DOHH2 (cell line): ENCODE measurements at regions not wholly inside any gene's neighbourhood (a gene's known extent, or its start where the extent isn't known, plus 50 kb on each side); places are given as distances from the start of the nearest gene placed in this dataset.

ENCODE experiments used
- H3F3A ChIP-seq: fragments of 200-600 bp; sonication (generic), shearing (Covaris generic); 2 replicates; pipeline ENCODE4 v1.6.0; 2016; ENCODE audit warnings: antibody characterized with exemption, mild to moderate bottlenecking; ENCODE audit not compliant: control insufficient read depth, insufficient read depth
- H3K27ac ChIP-seq: fragments of 200-600 bp; sonication (generic); 2 replicates; pipeline ENCODE4 v1.5.1; 2014; ENCODE audit warnings: low read depth, mild to moderate bottlenecking, low read length, moderate library complexity
- H3K27me3 ChIP-seq: fragments of 200-600 bp; sonication (generic); 2 replicates; pipeline ENCODE4 v1.6.1; 2014; ENCODE audit warnings: mild to moderate bottlenecking, low read length, mixed read lengths; ENCODE audit not compliant: control insufficient read depth
- H3K36me3 ChIP-seq: fragments of 200-600 bp; sonication (generic); 2 replicates; pipeline ENCODE4 v1.6.1; 2014; ENCODE audit warnings: mild to moderate bottlenecking, low read length, moderate library complexity, mixed read lengths; ENCODE audit not compliant: control insufficient read depth
- H3K4me1 ChIP-seq: fragments of 200-600 bp; sonication (generic); 2 replicates; pipeline ENCODE4 v1.6.1; 2014; ENCODE audit warnings: mild to moderate bottlenecking, low read length, mixed read lengths; ENCODE audit not compliant: control insufficient read depth
- H3K4me2 ChIP-seq: fragments of 200-600 bp; sonication (generic); 2 replicates; pipeline ENCODE4 v1.6.0; 2014; ENCODE audit warnings: mild to moderate bottlenecking, low read length, moderate library complexity
- H3K4me3 ChIP-seq: fragments of 200-600 bp; sonication (generic); 2 replicates; pipeline ENCODE4 v1.5.1; 2014; ENCODE audit warnings: mild to moderate bottlenecking, low read length, mixed read lengths
- H3K79me2 ChIP-seq: fragments of 200-600 bp; sonication (generic); 2 replicates; pipeline ENCODE4 v1.6.1; 2014; ENCODE audit warnings: mild to moderate bottlenecking, low read length, mixed read lengths; ENCODE audit not compliant: control insufficient read depth
- H3K9me2 ChIP-seq: fragments of 200-600 bp; sonication (generic); replicated peaks from 2 replicates; pipeline ENCODE4 v1.6.1; 2014; ENCODE audit warnings: mild to moderate bottlenecking, low read length, mixed read lengths; ENCODE audit not compliant: control insufficient read depth
- H3K9me3 ChIP-seq: fragments of 200-600 bp; sonication (generic); 2 replicates; pipeline ENCODE4 v1.6.1; 2014; ENCODE audit warnings: antibody characterized with exemption, low read length, mixed read lengths; ENCODE audit not compliant: control insufficient read depth, insufficient read depth
- H4K20me1 ChIP-seq: fragments of 200-600 bp; sonication (generic); 2 replicates; pipeline ENCODE4 v1.6.0; 2014; ENCODE audit warnings: low read depth, mild to moderate bottlenecking, antibody characterized with exemption, low read length, moderate library complexity; ENCODE audit not compliant: control insufficient read depth, insufficient read depth
- CTCF ChIP-seq: fragments of 200-600 bp; sonication (generic); IDR thresholded peaks from one replicate; pipeline ENCODE4 v1.5.1; 2014; ENCODE audit warnings: antibody characterized with exemption, mild to moderate bottlenecking, low read depth, low read length; ENCODE audit not compliant: poor library complexity, severe bottlenecking
- EZH2phosphoT487 ChIP-seq: fragments of 200-600 bp; sonication (generic); IDR thresholded peaks from 2 replicates; pipeline ENCODE4 v1.6.1; 2017; ENCODE audit warnings: borderline replicate concordance, mild to moderate bottlenecking, antibody characterized with exemption, low read length, moderate library complexity, mixed read lengths

- Histone ChIP-seq H3K79me2 (no peaks in the 10 kb centered on the region), H3K4me3 (no peak overlapping the region), H4K20me1 (no peaks in the 10 kb centered on the region), H3K36me3 (no peaks in the 10 kb centered on the region), H3K9me3 (no peaks in the 10 kb centered on the region), H3F3A (no peaks in the 10 kb centered on the region), H3K4me1 (no peaks in the 10 kb centered on the region), H3K9me2 (no peaks in the 10 kb centered on the region; the same call in 1 of the 2 replicates), H3K4me2 (no peak overlapping the region), H3K27me3 (no peaks in the 10 kb centered on the region), H3K27ac (no peak overlapping the region)
- TF ChIP-seq CTCF (no peak), EZH2phosphoT487 (no peak)
These were observed 313.9 kb downstream of the BMPER start for GRCh38 chr7:34219153-34219718.

- H3K9me3 ChIP-seq, result no peaks in the 10 kb centered on the region
- no peaks in the 10 kb centered on the region for H3K27me3 ChIP-seq
- H3K79me2 ChIP-seq, result no peaks in the 10 kb centered on the region
- no peak overlapping the region for H3K4me3 ChIP-seq
- H3K27ac ChIP-seq, result no peak overlapping the region
- no peaks in the 10 kb centered on the region; the same call in 1 of the 2 replicates for H3K9me2 ChIP-seq
- TF ChIP-seq CTCF (no peak), EZH2phosphoT487 (no peak)
- H3K4me1 ChIP-seq, result no peaks in the 10 kb centered on the region
- no peak overlapping the region for H3K4me2 ChIP-seq
- H3K36me3 ChIP-seq, result no peaks in the 10 kb centered on the region
- H4K20me1 ChIP-seq, result no peaks in the 10 kb centered on the region
- H3F3A ChIP-seq, result no peaks in the 10 kb centered on the region
These were observed 315.3 kb downstream of the BMPER start for GRCh38 chr7:34220506-34221185.

- Histone ChIP-seq H3K79me2 (no peaks in the 10 kb centered on the region), H3K4me1 (no peaks in the 10 kb centered on the region), H4K20me1 (no peaks in the 10 kb centered on the region), H3K4me3 (no peak overlapping the region), H3K27me3 (no peaks in the 10 kb centered on the region), H3K36me3 (no peaks in the 10 kb centered on the region), H3K9me2 (no peaks in the 10 kb centered on the region; the same call in 1 of the 2 replicates), H3K4me2 (no peak overlapping the region), H3K27ac (no peak overlapping the region), H3K9me3 (no peaks in the 10 kb centered on the region), H3F3A (no peaks in the 10 kb centered on the region)
- TF ChIP-seq CTCF (no peak), EZH2phosphoT487 (no peak)
These were observed 317.0 kb downstream of the BMPER start for GRCh38 chr7:34222316-34222715.
